PFSK-1 (cell line): ENCODE measurements at regions not wholly inside any gene's neighbourhood (a gene's known extent, or its start where the extent isn't known, plus 50 kb on each side); places are given as distances from the start of the nearest gene placed in this dataset.

ENCODE experiments used
- POLR2AphosphoS5 ChIP-seq: IDR thresholded peaks from 2 replicates; pipeline ENCODE4 v1.6.1; 2012; ENCODE audit warnings: low read depth, mild to moderate bottlenecking, control low read depth, low read length, moderate library complexity
- REST ChIP-seq, 2 experiments: IDR thresholded peaks; 2 replicates each; pipeline versions ENCODE4 v1.6.1 to v1.8.0; 2011 to 2012; ENCODE audit warnings: low read depth in 2 of 2, low read length in 2 of 2, control low read depth in 1 of 2, inconsistent platforms in 1 of 2, mild to moderate bottlenecking in 1 of 2, moderate library complexity in 1 of 2; ENCODE audit not compliant: insufficient read depth in 1 of 2
- TAF1 ChIP-seq: IDR thresholded peaks from 2 replicates; pipeline ENCODE4 v1.6.1; 2012; ENCODE audit warnings: low read length, control low read depth, borderline replicate concordance; ENCODE audit not compliant: insufficient read depth

- no peak for TF ChIP-seq REST (IDR thresholded peaks at IDR 0.05; ENCODE audit: insufficient read depth in 1 of 2, low read depth in 2 of 2, low read length in 2 of 2)
- no peak for TF ChIP-seq POLR2AphosphoS5
- no peak for TF ChIP-seq TAF1
These were observed 437.8 kb upstream of the B3GAT1 start for GRCh38 chr11:134849833-134850232.
